SK-N-SH (cell line): ENCODE measurements at regions not wholly inside any gene's neighbourhood (a gene's known extent, or its start where the extent isn't known, plus 50 kb on each side); places are given as distances from the start of the nearest gene placed in this dataset.
"Not testable (repeated sequence)": the region's sequence is repeated elsewhere in the genome, so short reads cannot be mapped to it uniquely, and the experiment has no call there.

Experiments
- EP300 ChIP-seq, 2 experiments: IDR thresholded peaks; 2 replicates each; pipeline versions ENCODE4 v1.4.0 to v1.6.1; 2012; ENCODE audit warnings: borderline replicate concordance in 1 of 2, low read depth in 1 of 2, low read length in 1 of 2
- EZH2phosphoT487 ChIP-seq: fragments of 200-600 bp; sonication (generic); IDR thresholded peaks from 2 replicates; pipeline ENCODE4 v1.6.1; 2017; ENCODE audit warnings: low read depth, mixed run types, mild to moderate bottlenecking, antibody characterized with exemption, moderate library complexity, borderline replicate concordance
- FOXJ3 ChIP-seq: sonication (generic); formaldehyde crosslinking; IDR thresholded peaks from 2 replicates; pipeline ENCODE4 v1.5.1; 2020; ENCODE audit warnings: mild to moderate bottlenecking, missing genetic modification reagents
- RXRA ChIP-seq: IDR thresholded peaks from 2 replicates; pipeline ENCODE4 v1.4.0; 2012; ENCODE audit warnings: low read depth, mild to moderate bottlenecking, borderline replicate concordance
- SIN3A ChIP-seq: IDR thresholded peaks from 2 replicates; pipeline ENCODE4 v1.6.1; 2012; ENCODE audit warnings: low read depth, mild to moderate bottlenecking, low read length, moderate library complexity, borderline replicate concordance
- SMC3 ChIP-seq: IDR thresholded peaks from 2 replicates; pipeline ENCODE4 v1.6.1; 2012; ENCODE audit warnings: low read depth, low read length, improper control_type of control experiment
- TF ChIP-seq, protein P1 (sequence below): IDR thresholded peaks from 2 replicates; pipeline ENCODE4 v1.4.0; 2012; ENCODE audit warnings: low read depth
- TF ChIP-seq, protein P2 (sequence below): fragments of 200-600 bp; sonication (generic); IDR thresholded peaks from 2 replicates; pipeline ENCODE4 v1.6.1; 2017; ENCODE audit warnings: antibody characterized with exemption, mild to moderate bottlenecking, moderate library complexity
- TF ChIP-seq, protein P3 (sequence below): fragments of 150-350 bp; IDR thresholded peaks from 2 replicates; pipeline ENCODE4 v1.6.1; 2017; ENCODE audit warnings: antibody characterized with exemption, low read length, low read depth, borderline replicate concordance
- TF ChIP-seq, protein P4 (sequence below): IDR thresholded peaks from 2 replicates; pipeline ENCODE4; 2012

DNA sequence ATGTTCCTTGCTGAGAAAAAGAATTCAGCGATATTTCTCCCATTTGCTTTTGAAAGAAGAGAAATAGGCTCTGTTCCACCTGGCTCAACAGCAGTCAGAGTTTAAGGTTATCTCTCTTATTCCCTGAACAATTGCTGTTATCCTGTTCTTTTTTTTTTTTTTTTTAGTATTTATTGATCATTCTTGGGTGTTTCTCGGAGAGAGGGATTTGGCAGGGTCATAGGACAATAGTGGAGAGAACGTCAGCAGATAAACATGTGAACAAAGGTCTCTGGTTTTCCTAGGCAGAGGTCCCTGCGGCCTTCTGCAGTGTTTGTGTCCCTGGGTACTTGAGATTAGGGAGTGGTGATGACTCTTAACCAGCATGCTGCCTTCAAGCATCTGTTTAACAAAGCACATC, 77.5 kb upstream of the DST start:
- TF ChIP-seq SIN3A; EZH2phosphoT487; EP300 (IDR thresholded peaks at IDR 0.05; ENCODE audit: borderline replicate concordance in 1 of 2, low read depth in 1 of 2, low read length in 1 of 2); FOXJ3 (CRISPR knock-in tag); SMC3; RXRA: not testable (repeated sequence)
- TF ChIP-seq, protein P1, sequence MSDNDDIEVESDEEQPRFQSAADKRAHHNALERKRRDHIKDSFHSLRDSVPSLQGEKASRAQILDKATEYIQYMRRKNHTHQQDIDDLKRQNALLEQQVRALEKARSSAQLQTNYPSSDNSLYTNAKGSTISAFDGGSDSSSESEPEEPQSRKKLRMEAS = not testable (repeated sequence)
- TF ChIP-seq, protein P2, sequence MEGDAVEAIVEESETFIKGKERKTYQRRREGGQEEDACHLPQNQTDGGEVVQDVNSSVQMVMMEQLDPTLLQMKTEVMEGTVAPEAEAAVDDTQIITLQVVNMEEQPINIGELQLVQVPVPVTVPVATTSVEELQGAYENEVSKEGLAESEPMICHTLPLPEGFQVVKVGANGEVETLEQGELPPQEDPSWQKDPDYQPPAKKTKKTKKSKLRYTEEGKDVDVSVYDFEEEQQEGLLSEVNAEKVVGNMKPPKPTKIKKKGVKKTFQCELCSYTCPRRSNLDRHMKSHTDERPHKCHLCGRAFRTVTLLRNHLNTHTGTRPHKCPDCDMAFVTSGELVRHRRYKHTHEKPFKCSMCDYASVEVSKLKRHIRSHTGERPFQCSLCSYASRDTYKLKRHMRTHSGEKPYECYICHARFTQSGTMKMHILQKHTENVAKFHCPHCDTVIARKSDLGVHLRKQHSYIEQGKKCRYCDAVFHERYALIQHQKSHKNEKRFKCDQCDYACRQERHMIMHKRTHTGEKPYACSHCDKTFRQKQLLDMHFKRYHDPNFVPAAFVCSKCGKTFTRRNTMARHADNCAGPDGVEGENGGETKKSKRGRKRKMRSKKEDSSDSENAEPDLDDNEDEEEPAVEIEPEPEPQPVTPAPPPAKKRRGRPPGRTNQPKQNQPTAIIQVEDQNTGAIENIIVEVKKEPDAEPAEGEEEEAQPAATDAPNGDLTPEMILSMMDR = not testable (repeated sequence)
- TF ChIP-seq, protein P3, sequence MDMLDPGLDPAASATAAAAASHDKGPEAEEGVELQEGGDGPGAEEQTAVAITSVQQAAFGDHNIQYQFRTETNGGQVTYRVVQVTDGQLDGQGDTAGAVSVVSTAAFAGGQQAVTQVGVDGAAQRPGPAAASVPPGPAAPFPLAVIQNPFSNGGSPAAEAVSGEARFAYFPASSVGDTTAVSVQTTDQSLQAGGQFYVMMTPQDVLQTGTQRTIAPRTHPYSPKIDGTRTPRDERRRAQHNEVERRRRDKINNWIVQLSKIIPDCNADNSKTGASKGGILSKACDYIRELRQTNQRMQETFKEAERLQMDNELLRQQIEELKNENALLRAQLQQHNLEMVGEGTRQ = not testable (repeated sequence)
- TF ChIP-seq, protein P4, sequence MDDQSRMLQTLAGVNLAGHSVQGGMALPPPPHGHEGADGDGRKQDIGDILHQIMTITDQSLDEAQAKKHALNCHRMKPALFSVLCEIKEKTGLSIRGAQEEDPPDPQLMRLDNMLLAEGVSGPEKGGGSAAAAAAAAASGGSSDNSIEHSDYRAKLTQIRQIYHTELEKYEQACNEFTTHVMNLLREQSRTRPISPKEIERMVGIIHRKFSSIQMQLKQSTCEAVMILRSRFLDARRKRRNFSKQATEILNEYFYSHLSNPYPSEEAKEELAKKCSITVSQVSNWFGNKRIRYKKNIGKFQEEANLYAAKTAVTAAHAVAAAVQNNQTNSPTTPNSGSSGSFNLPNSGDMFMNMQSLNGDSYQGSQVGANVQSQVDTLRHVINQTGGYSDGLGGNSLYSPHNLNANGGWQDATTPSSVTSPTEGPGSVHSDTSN = not testable (repeated sequence)
